ENCODE measurements at regions not wholly inside any gene's neighbourhood (a gene's known extent, or its start where the extent isn't known, plus 50 kb on each side); places are given as distances from the start of the nearest gene placed in this dataset.
"Not testable (repeated sequence)": the region's sequence is repeated elsewhere in the genome, so short reads cannot be mapped to it uniquely, and the experiment has no call there.

- DNase-seq: no peak
These were observed 490.9 kb upstream of the JARID2 start for GRCh38 chr6:14754751-14755513.

GRCh38 chr6:14756340-14756739 is 489.5 kb upstream of the JARID2 start:
- no peak for DNase-seq

GRCh38 chr6:14757014-14757413 is 488.9 kb upstream of the JARID2 start:
- no peak for DNase-seq

GRCh38 chr6:14757418-14757817 is 488.5 kb upstream of the JARID2 start:
- DNase-seq: no peak

- DNase-seq: no peak
These were observed 487.3 kb upstream of the JARID2 start for GRCh38 chr6:14758421-14759081.

- no peak for DNase-seq
These were observed 485.7 kb upstream of the JARID2 start for GRCh38 chr6:14759976-14760672.

- DNase-seq: no peak
These were observed 483.8 kb upstream of the JARID2 start for GRCh38 chr6:14762077-14762476.

GRCh38 chr6:14763139-14763538 is 482.7 kb upstream of the JARID2 start:
- no peak for DNase-seq

GRCh38 chr6:14763616-14764015 is 482.3 kb upstream of the JARID2 start:
- no peak for DNase-seq

- no peak for DNase-seq
These were observed 480.8 kb upstream of the JARID2 start for GRCh38 chr6:14765106-14765505.

- DNase-seq: peak; percentile 16 to 21
These were observed 480.0 kb upstream of the JARID2 start for GRCh38 chr6:14765721-14766390.

GRCh38 chr6:14766391-14766994 is 479.4 kb upstream of the JARID2 start:
- DNase-seq: no peak

- DNase-seq: no peak
These were observed 478.6 kb upstream of the JARID2 start for GRCh38 chr6:14767226-14767625.

- DNase-seq: no peak
These were observed 475.8 kb upstream of the JARID2 start for GRCh38 chr6:14770040-14770439.

GRCh38 chr6:14770572-14770971 is 475.3 kb upstream of the JARID2 start:
- no peak for DNase-seq

- no peak for DNase-seq
These were observed 474.9 kb upstream of the JARID2 start for GRCh38 chr6:14771016-14771415.

- DNase-seq: no peak
These were observed 473.7 kb upstream of the JARID2 start for GRCh38 chr6:14772188-14772587.

- no peak for DNase-seq
These were observed 470.3 kb upstream of the JARID2 start for GRCh38 chr6:14775528-14775927.

- DNase-seq: no peak
These were observed 469.6 kb upstream of the JARID2 start for GRCh38 chr6:14776307-14776706.

GRCh38 chr6:14781772-14782525 is 463.9 kb upstream of the JARID2 start:
- no peak for DNase-seq

GRCh38 chr6:14782921-14783464 is 462.9 kb upstream of the JARID2 start:
- DNase-seq: not testable (repeated sequence)

- no peak for DNase-seq
These were observed 462.3 kb upstream of the JARID2 start for GRCh38 chr6:14783594-14783993.

All from Kasumi-1 (cell line).